GM10266 (cell line): ENCODE measurements at regions not wholly inside any gene's neighbourhood (a gene's known extent, or its start where the extent isn't known, plus 50 kb on each side); places are given as distances from the start of the nearest gene placed in this dataset.
"Not testable (repeated sequence)": the region's sequence is repeated elsewhere in the genome, so short reads cannot be mapped to it uniquely, and the experiment has no call there.

Experiments
- DNase-seq: peaks from one replicate; pipeline ENCODE4 v3.0.0; 2012; ENCODE audit errors: extremely low spot score
- CTCF ChIP-seq: IDR thresholded peaks from 2 replicates; pipeline ENCODE4 v1.5.1; 2012; ENCODE audit warnings: mild to moderate bottlenecking, low read depth; ENCODE audit not compliant: control insufficient read depth, insufficient read depth; ENCODE audit errors: missing control alignments

GRCh38 chr12:127130506-127131124 is 1136.4 kb upstream of the TMEM132C start:
- no peak for DNase-seq
- TF ChIP-seq CTCF = no peak

- no peak for TF ChIP-seq CTCF
- no peak for DNase-seq
Observed at GRCh38 chr12:127133675-127134335, 1133.2 kb upstream of the TMEM132C start.

GRCh38 chr12:127140864-127141484 is 1126.0 kb upstream of the TMEM132C start:
- DNase-seq = not testable (repeated sequence)

GRCh38 chr12:127143020-127143419 is 1124.0 kb upstream of the TMEM132C start:
- DNase-seq = no peak
- no peak for TF ChIP-seq CTCF

- TF ChIP-seq CTCF = no peak
- no peak for DNase-seq
Observed at GRCh38 chr12:127144770-127145169, 1122.2 kb upstream of the TMEM132C start.

GRCh38 chr12:127145241-127145928 is 1121.6 kb upstream of the TMEM132C start:
- DNase-seq = no peak
- TF ChIP-seq CTCF = no peak

- DNase-seq = no peak
- TF ChIP-seq CTCF = no peak
Observed at GRCh38 chr12:127145929-127146789, 1120.8 kb upstream of the TMEM132C start.
